HK-2 (cell line): ENCODE measurements at regions not wholly inside any gene's neighbourhood (a gene's known extent, or its start where the extent isn't known, plus 50 kb on each side); places are given as distances from the start of the nearest gene placed in this dataset.
"Not testable (repeated sequence)": the region's sequence is repeated elsewhere in the genome, so short reads cannot be mapped to it uniquely, and the experiment has no call there.

Source experiments
- DNase-seq: peaks from one replicate; pipeline ENCODE4 v3.0.0-alpha.2; 2018; ENCODE audit not compliant: unreplicated experiment

- DNase-seq, result no peak
Measured at GRCh38 chr9:1554081-1555035, 460.8 kb upstream of the SMARCA2 start.

- not testable (repeated sequence) for DNase-seq
Measured at GRCh38 chr9:1558666-1559065, 456.5 kb upstream of the SMARCA2 start.

- no peak for DNase-seq
Measured at GRCh38 chr9:1575939-1576338, 439.2 kb upstream of the SMARCA2 start.

- no peak for DNase-seq
Measured at GRCh38 chr9:1580215-1580614, 434.9 kb upstream of the SMARCA2 start.

- no peak for DNase-seq
Measured at GRCh38 chr9:1581926-1582325, 433.2 kb upstream of the SMARCA2 start.

GRCh38 chr9:1591310-1591709, 423.8 kb upstream of the SMARCA2 start:
- DNase-seq, result no peak

- DNase-seq, result no peak
Measured at GRCh38 chr9:1598270-1598669, 416.9 kb upstream of the SMARCA2 start.

- no peak for DNase-seq
Measured at GRCh38 chr9:1599961-1600360, 415.2 kb upstream of the SMARCA2 start.

- no peak for DNase-seq
Measured at GRCh38 chr9:1604942-1605560, 410.1 kb upstream of the SMARCA2 start.

GRCh38 chr9:1606253-1606652, 408.9 kb upstream of the SMARCA2 start:
- no peak for DNase-seq

- DNase-seq, result no peak
Measured at GRCh38 chr9:1612886-1613285, 402.3 kb upstream of the SMARCA2 start.

- DNase-seq, result no peak
Measured at GRCh38 chr9:1617419-1617818, 397.7 kb upstream of the SMARCA2 start.

GRCh38 chr9:1619915-1620710, 395.0 kb upstream of the SMARCA2 start:
- DNase-seq, result no peak

GRCh38 chr9:1637401-1637800, 377.7 kb upstream of the SMARCA2 start:
- DNase-seq, result no peak

GRCh38 chr9:1639166-1639565, 376.0 kb upstream of the SMARCA2 start:
- no peak for DNase-seq

- DNase-seq, result no peak
Measured at GRCh38 chr9:1647776-1648175, 367.4 kb upstream of the SMARCA2 start.

GRCh38 chr9:1653282-1653681, 361.9 kb upstream of the SMARCA2 start:
- no peak for DNase-seq

GRCh38 chr9:1658661-1659362, 356.3 kb upstream of the SMARCA2 start:
- DNase-seq, result no peak

- DNase-seq, result no peak
Measured at GRCh38 chr9:1659363-1659690, 355.8 kb upstream of the SMARCA2 start.

GRCh38 chr9:1668441-1668840, 346.7 kb upstream of the SMARCA2 start:
- DNase-seq, result no peak

- DNase-seq, result no peak
Measured at GRCh38 chr9:1673300-1673699, 341.8 kb upstream of the SMARCA2 start.

- DNase-seq, result no peak
Measured at GRCh38 chr9:1676771-1677170, 338.4 kb upstream of the SMARCA2 start.
